Gastroesophageal sphincter (tissue), 3 donors: ENCODE measurements at regions not wholly inside any gene's neighbourhood (a gene's known extent, or its start where the extent isn't known, plus 50 kb on each side); places are given as distances from the start of the nearest gene placed in this dataset.

Source experiments
- CTCF ChIP-seq, 4 experiments: fragments of 200-600 bp in 2 of 4; fragments of 450-650 bp in 2 of 4; sonication (generic) in 1 of 4; IDR thresholded peaks; one replicate each; pipeline ENCODE4 v1.5.1; 2017 to 2019; ENCODE audit warnings: antibody characterized with exemption in 4 of 4, mild to moderate bottlenecking in 2 of 4, moderate library complexity in 2 of 4
- EP300 ChIP-seq: sonication (generic); formaldehyde crosslinking; IDR thresholded peaks from one replicate; pipeline ENCODE4 v1.6.1; 2017; ENCODE audit warnings: antibody characterized with exemption, mild to moderate bottlenecking
- POLR2A ChIP-seq, 2 donors: fragments of 450-650 bp; IDR thresholded peaks; one replicate each; pipeline ENCODE4 v1.6.1; 2017; ENCODE audit warnings: antibody characterized with exemption in 2 of 2, mild to moderate bottlenecking in 2 of 2, moderate library complexity in 1 of 2
- POLR2AphosphoS5 ChIP-seq: sonication (generic); formaldehyde crosslinking; IDR thresholded peaks from one replicate; pipeline ENCODE4 v1.6.1; 2017; ENCODE audit warnings: antibody characterized with exemption

- TF ChIP-seq CTCF (IDR thresholded peaks at IDR 0.05) (no peak), POLR2A (IDR thresholded peaks at IDR 0.05) (no peak), POLR2AphosphoS5 (no peak), EP300 (no peak)
Measured at GRCh38 chr5:155938051-155938450, 388.9 kb upstream of the SGCD start.
